ENCODE measurements at regions not wholly inside any gene's neighbourhood (a gene's known extent, or its start where the extent isn't known, plus 50 kb on each side); places are given as distances from the start of the nearest gene placed in this dataset.

DNA sequence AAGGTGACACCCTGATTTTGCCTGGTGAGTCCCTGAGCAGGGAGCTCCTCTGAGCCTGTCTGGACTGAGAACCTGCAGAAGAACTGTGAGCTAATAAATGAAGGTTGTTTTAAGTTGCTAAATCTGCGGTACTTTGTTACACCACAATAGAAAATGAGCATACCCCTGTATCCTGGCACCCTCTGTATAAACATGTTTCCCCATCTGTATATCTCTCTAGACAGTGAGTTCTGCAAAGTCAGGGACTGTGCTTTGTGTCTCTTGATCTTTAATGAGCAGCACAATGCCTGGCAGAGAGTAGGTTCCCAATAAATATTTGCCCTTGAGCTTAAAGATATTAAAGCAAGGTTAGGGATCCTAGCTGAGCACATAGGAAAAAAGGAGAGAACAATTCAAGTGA is 228.8 kb downstream of the OMA1 start:
- H3K27ac ChIP-seq = peak overlapping the region; percentile 72
- H3K36me3 ChIP-seq = no peaks in the 10 kb centered on the region
- H3K9me3 ChIP-seq (ENCODE audit: severe bottlenecking) = peaks cover 9% of the 10 kb centered on the region
- H3K4me3 ChIP-seq (ENCODE audit: low read depth, low read length) = peak overlapping the region; percentile 17
- TF ChIP-seq, protein P1, sequence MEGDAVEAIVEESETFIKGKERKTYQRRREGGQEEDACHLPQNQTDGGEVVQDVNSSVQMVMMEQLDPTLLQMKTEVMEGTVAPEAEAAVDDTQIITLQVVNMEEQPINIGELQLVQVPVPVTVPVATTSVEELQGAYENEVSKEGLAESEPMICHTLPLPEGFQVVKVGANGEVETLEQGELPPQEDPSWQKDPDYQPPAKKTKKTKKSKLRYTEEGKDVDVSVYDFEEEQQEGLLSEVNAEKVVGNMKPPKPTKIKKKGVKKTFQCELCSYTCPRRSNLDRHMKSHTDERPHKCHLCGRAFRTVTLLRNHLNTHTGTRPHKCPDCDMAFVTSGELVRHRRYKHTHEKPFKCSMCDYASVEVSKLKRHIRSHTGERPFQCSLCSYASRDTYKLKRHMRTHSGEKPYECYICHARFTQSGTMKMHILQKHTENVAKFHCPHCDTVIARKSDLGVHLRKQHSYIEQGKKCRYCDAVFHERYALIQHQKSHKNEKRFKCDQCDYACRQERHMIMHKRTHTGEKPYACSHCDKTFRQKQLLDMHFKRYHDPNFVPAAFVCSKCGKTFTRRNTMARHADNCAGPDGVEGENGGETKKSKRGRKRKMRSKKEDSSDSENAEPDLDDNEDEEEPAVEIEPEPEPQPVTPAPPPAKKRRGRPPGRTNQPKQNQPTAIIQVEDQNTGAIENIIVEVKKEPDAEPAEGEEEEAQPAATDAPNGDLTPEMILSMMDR (IDR thresholded peaks at IDR 0.05; ENCODE audit: low read depth, low read length) = no peak
- H3K27me3 ChIP-seq (ENCODE audit: insufficient read depth, low read depth, severe bottlenecking) = no peaks in the 10 kb centered on the region
- no peak for DNase-seq

DNA sequence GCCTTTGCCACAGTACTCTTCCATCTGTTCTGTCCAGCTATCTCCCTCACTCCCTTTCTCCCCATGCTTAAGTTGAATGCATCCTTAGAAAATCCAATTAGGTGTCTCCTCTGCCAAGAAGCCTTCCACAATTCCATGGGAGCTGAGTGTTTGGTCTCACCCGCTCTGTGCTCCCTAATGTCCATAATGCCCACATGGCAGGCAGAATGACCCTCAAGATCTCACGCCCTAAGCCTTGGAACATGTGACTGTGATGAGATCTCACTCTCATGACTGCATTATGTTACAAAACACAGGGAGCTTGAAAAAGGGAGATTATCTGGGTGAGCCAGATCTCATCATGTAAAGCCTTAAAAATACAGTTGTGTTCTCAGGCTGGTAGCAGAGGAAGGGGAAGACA is 229.4 kb downstream of the OMA1 start:
- TF ChIP-seq, protein P1 (IDR thresholded peaks at IDR 0.05; ENCODE audit: low read depth, low read length) = no peak
- H3K9me3 ChIP-seq (ENCODE audit: severe bottlenecking) = peaks cover 9% of the 10 kb centered on the region
- no peak overlapping the region; the same call in 1 of the 2 replicates for H3K4me3 ChIP-seq (ENCODE audit: low read depth, low read length)
- H3K27ac ChIP-seq = peak overlapping the region; percentile 72
- H3K36me3 ChIP-seq = no peaks in the 10 kb centered on the region
- no peaks in the 10 kb centered on the region for H3K27me3 ChIP-seq (ENCODE audit: insufficient read depth, low read depth, severe bottlenecking)
- DNase-seq = peak; percentile 58

DNA sequence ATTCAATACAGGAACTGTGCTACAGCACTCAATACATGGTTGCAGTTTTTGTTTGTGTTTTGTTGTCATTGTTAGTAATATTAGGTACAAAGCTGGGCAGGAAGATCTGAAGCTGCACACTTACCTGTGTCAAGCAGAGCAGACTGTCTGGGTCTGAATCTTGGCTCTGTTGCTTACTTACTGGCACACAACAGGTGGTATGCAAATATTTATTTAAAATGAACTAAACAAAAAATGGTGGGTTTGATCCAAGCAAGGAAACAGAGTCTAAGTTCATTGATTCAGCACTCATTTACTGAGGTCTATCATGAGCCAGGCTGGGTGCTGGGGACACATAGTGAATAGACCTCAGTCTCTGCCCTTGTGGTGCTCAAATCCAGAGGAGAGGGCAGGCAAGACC is 230.4 kb downstream of the OMA1 start:
- Histone ChIP-seq H3K27ac (no peak overlapping the region; the same call in 1 of the 2 replicates), H3K36me3 (no peaks in the 10 kb centered on the region), H3K27me3 (ENCODE audit: insufficient read depth, low read depth, severe bottlenecking) (no peaks in the 10 kb centered on the region), H3K4me3 (ENCODE audit: low read depth, low read length) (no peak overlapping the region), H3K9me3 (ENCODE audit: severe bottlenecking) (no peaks in the 10 kb centered on the region)
- DNase-seq = no peak
- TF ChIP-seq, protein P1 (IDR thresholded peaks at IDR 0.05; ENCODE audit: low read depth, low read length) = no peak

DNA sequence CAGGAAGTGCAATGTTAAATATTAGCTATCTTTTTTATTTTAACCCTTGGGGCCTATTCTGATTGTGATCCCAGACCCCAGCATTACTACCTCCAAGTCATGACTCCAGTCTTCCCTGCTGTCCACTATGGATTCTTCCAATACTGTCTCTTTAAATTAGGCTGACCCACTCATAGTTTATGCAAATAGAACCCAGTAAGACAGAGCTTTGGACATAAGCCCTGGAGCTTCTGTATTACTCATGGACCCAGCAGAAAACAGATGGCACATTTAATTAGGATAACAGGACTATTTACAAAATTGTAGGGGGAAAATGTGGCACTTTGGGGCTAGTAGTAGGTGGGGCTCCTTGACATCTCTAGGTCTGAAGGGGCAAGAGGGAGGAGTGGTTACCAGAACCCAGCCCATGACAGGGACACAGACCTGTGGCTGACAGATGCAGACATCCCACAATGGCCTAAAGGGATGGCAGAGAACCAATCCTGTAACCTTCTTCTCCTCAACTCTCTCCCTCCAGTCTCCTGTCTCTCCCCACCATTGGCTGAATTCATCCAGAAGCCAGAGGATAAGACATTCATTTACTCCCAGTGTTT is 233.5 kb downstream of the OMA1 start:
- Histone ChIP-seq H3K27me3 (ENCODE audit: insufficient read depth, low read depth, severe bottlenecking) (no peaks in the 10 kb centered on the region), H3K4me3 (ENCODE audit: low read depth, low read length) (no peak overlapping the region), H3K36me3 (no peaks in the 10 kb centered on the region), H3K27ac (peak overlapping the region; percentile 50), H3K9me3 (ENCODE audit: severe bottlenecking) (no peaks in the 10 kb centered on the region)
- DNase-seq = peak; percentile 57
- TF ChIP-seq, protein P1 (IDR thresholded peaks at IDR 0.05; ENCODE audit: low read depth, low read length) = no peak

DNA sequence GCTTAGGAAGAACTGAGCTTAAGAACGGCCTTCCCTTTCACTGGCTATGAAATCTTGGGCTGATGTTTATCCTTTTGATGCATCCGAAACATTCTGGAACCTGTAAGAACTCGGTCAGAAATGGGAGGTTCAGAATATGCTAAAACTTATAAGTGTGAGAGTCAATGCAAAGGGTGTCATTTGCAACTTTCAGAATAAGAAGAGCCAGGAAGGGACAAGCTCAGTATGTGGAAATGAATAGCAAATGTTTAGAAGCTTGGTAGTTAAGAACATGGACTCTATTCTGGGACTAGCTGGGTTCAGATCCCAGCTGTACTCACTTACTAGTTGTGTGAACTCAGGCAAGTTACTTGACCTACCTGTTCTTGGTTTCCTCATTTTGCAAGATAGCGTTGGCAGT is 234.1 kb downstream of the OMA1 start:
- no peaks in the 10 kb centered on the region for H3K36me3 ChIP-seq
- H3K9me3 ChIP-seq (ENCODE audit: severe bottlenecking) = no peaks in the 10 kb centered on the region
- no peaks in the 10 kb centered on the region for H3K27me3 ChIP-seq (ENCODE audit: insufficient read depth, low read depth, severe bottlenecking)
- TF ChIP-seq, protein P1 (IDR thresholded peaks at IDR 0.05; ENCODE audit: low read depth, low read length) = no peak
- no peak overlapping the region for H3K4me3 ChIP-seq (ENCODE audit: low read depth, low read length)
- peak overlapping the region; percentile 32 for H3K27ac ChIP-seq
- DNase-seq = no peak

DNA sequence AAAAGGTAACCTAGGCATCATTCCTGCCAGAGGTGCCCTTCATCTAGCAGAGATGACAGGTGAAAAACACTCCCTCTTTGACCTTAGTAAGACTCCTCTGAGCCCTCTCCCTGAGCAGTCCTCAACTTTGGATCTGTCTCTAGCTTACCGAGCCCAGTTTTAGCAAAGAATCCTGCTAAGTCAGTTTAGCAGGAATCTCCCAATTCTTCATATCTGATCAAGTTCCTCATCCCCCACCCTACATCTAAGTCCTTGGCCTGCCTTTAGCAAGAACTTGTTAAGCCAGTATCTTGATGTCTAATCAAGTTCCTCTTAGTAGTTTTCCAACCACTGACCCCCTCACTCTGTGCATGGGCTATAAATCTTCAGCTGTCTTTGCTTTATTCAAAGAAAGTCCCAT is 235.6 kb downstream of the OMA1 start:
- Histone ChIP-seq H3K36me3 (no peaks in the 10 kb centered on the region), H3K27me3 (ENCODE audit: insufficient read depth, low read depth, severe bottlenecking) (no peaks in the 10 kb centered on the region), H3K4me3 (ENCODE audit: low read depth, low read length) (no peak overlapping the region), H3K9me3 (ENCODE audit: severe bottlenecking) (no peaks in the 10 kb centered on the region), H3K27ac (no peak overlapping the region; the same call in 1 of the 2 replicates)
- DNase-seq = no peak
- TF ChIP-seq, protein P1 (IDR thresholded peaks at IDR 0.05; ENCODE audit: low read depth, low read length) = no peak
